ENCODE measurements at regions not wholly inside any gene's neighbourhood (a gene's known extent, or its start where the extent isn't known, plus 50 kb on each side); places are given as distances from the start of the nearest gene placed in this dataset.
"Not testable (repeated sequence)": the region's sequence is repeated elsewhere in the genome, so short reads cannot be mapped to it uniquely, and the experiment has no call there.

- no peak overlapping the region for H4K8ac ChIP-seq (replicated peaks; ENCODE audit: insufficient read length, low read depth, low read length)
- no peaks in the 10 kb centered on the region for H3K79me2 ChIP-seq (ENCODE audit: insufficient read depth, low read length)
- no peak overlapping the region for H2BK20ac ChIP-seq (ENCODE audit: low read depth, low read length, poor library complexity, severe bottlenecking)
- DNase-seq: no peak
- H2AFZ ChIP-seq (ENCODE audit: low read length): no peak overlapping the region
- no peak overlapping the region for H3K4ac ChIP-seq (ENCODE audit: low read depth, low read length)
- no peak overlapping the region for H3K27ac ChIP-seq (ENCODE audit: insufficient read length, low read depth, low read length)
- Mint-ChIP-seq H3K27ac (no peak overlapping the region), H3K4me1 (peaks cover 9 to 10% of the 10 kb centered on the region in 2 experiments), H3K4me3 (no peak overlapping the region), H3K36me3 (ENCODE audit: insufficient read depth in 1 of 3, low read depth in 3 of 3) (peaks cover 0 to 6% (median 2%) of the 10 kb centered on the region in 3 experiments; a peak in 3 of 7 replicates), H3K27me3 (ENCODE audit: low read depth) (peaks cover 13% of the 10 kb centered on the region), H3K9me3 (peaks cover 3 to 6% of the 10 kb centered on the region in 2 experiments; a peak in 2 of 5 replicates)
- no peaks in the 10 kb centered on the region for H4K20me1 ChIP-seq (ENCODE audit: control insufficient read depth, insufficient read depth, insufficient read length)
- H3K27me3 ChIP-seq (ENCODE audit: insufficient read depth, low read length): no peaks in the 10 kb centered on the region
- no peak overlapping the region for H4K5ac ChIP-seq (ENCODE audit: insufficient read length, low read depth, low read length)
- H4K91ac ChIP-seq (ENCODE audit: insufficient read length, low read depth, low read length): no peak overlapping the region
- no peak overlapping the region for H2BK120ac ChIP-seq (ENCODE audit: low read depth, low read length, poor library complexity, severe bottlenecking)
- H3K4me1 ChIP-seq (ENCODE audit: insufficient read depth, low read length): peaks cover 2% of the 10 kb centered on the region; the same call in 1 of the 2 replicates
- H3K18ac ChIP-seq (ENCODE audit: insufficient read length, low read depth, low read length): no peak overlapping the region
- no peaks in the 10 kb centered on the region for H3K23me2 ChIP-seq (ENCODE audit: insufficient read length, low read depth, low read length, poor library complexity, severe bottlenecking)
- H3K9ac ChIP-seq (ENCODE audit: extremely low read depth, insufficient read length, low read length): no peak overlapping the region
- H3K14ac ChIP-seq (ENCODE audit: insufficient read depth, low read length): no peak overlapping the region
- no peaks in the 10 kb centered on the region for H3K79me1 ChIP-seq (ENCODE audit: insufficient read depth, low read depth, low read length, poor library complexity, severe bottlenecking)
- H2BK15ac ChIP-seq (ENCODE audit: low read depth, low read length): no peak overlapping the region
- no peak overlapping the region for H2AK5ac ChIP-seq (ENCODE audit: insufficient read length, low read length)
- H3T11ph ChIP-seq (ENCODE audit: low read length): no peak overlapping the region
- no peaks in the 10 kb centered on the region for H3K9me3 ChIP-seq (ENCODE audit: control insufficient read depth, low read depth, low read length)
- H2BK12ac ChIP-seq (ENCODE audit: insufficient read length, low read depth, low read length): no peak overlapping the region
- no peak overlapping the region for H2BK5ac ChIP-seq (ENCODE audit: insufficient read length, low read length)
- TF ChIP-seq CTCF (conservative IDR thresholded peaks at IDR 0.05): no peak
- H3K23ac ChIP-seq (ENCODE audit: insufficient read length, low read depth, low read length): no peak overlapping the region
- WGBS (ENCODE audit: extremely low coverage, insufficient read length, low lambda C conversion rate): no CpG with 5 or more reads among the region's 1 CpG
- H3K4me2 ChIP-seq (ENCODE audit: insufficient read depth, insufficient read length, low read length): no peak overlapping the region
- H3K56ac ChIP-seq (ENCODE audit: insufficient read length, low read depth, low read length): no peak overlapping the region
Measured at GRCh38 chr13:33415822-33416221, 130.3 kb upstream of the STARD13 start.

GRCh38 chr13:33418224-33418953, 132.8 kb upstream of the STARD13 start:
- H3K27ac Mint-ChIP-seq; H3K9me3 Mint-ChIP-seq; H3K4ac ChIP-seq (ENCODE audit: low read depth, low read length); H3K9ac ChIP-seq (ENCODE audit: extremely low read depth, insufficient read length, low read length); H2BK12ac ChIP-seq (ENCODE audit: insufficient read length, low read depth, low read length); H3K27ac ChIP-seq (ENCODE audit: insufficient read length, low read depth, low read length); H4K8ac ChIP-seq (replicated peaks; ENCODE audit: insufficient read length, low read depth, low read length); H3K56ac ChIP-seq (ENCODE audit: insufficient read length, low read depth, low read length); H3K4me1 ChIP-seq (ENCODE audit: insufficient read depth, low read length); H2BK120ac ChIP-seq (ENCODE audit: low read depth, low read length, poor library complexity, severe bottlenecking); H3K14ac ChIP-seq (ENCODE audit: insufficient read depth, low read length); H2AFZ ChIP-seq (ENCODE audit: low read length); H3K18ac ChIP-seq (ENCODE audit: insufficient read length, low read depth, low read length); H3T11ph ChIP-seq (ENCODE audit: low read length); H2AK5ac ChIP-seq (ENCODE audit: insufficient read length, low read length); H4K91ac ChIP-seq (ENCODE audit: insufficient read length, low read depth, low read length); H3K4me1 Mint-ChIP-seq; H3K36me3 Mint-ChIP-seq (ENCODE audit: insufficient read depth in 1 of 3, low read depth in 3 of 3); H2BK15ac ChIP-seq (ENCODE audit: low read depth, low read length); H3K4me2 ChIP-seq (ENCODE audit: insufficient read depth, insufficient read length, low read length); H3K23ac ChIP-seq (ENCODE audit: insufficient read length, low read depth, low read length); H4K5ac ChIP-seq (ENCODE audit: insufficient read length, low read depth, low read length); H3K23me2 ChIP-seq (ENCODE audit: insufficient read length, low read depth, low read length, poor library complexity, severe bottlenecking); DNase-seq; H2BK5ac ChIP-seq (ENCODE audit: insufficient read length, low read length); H3K9me3 ChIP-seq (ENCODE audit: control insufficient read depth, low read depth, low read length); H3K79me2 ChIP-seq (ENCODE audit: insufficient read depth, low read length); H4K20me1 ChIP-seq (ENCODE audit: control insufficient read depth, insufficient read depth, insufficient read length); H2BK20ac ChIP-seq (ENCODE audit: low read depth, low read length, poor library complexity, severe bottlenecking); H3K4me3 Mint-ChIP-seq; H3K79me1 ChIP-seq (ENCODE audit: insufficient read depth, low read depth, low read length, poor library complexity, severe bottlenecking); H3K27me3 ChIP-seq (ENCODE audit: insufficient read depth, low read length): not testable (repeated sequence)
- WGBS (ENCODE audit: extremely low coverage, insufficient read length, low lambda C conversion rate): no CpG with 5 or more reads among the region's 7 CpGs
- peaks cover 13% of the 10 kb centered on the region for H3K27me3 Mint-ChIP-seq (ENCODE audit: low read depth)
